ENCODE measurements at regions not wholly inside any gene's neighbourhood (a gene's known extent, or its start where the extent isn't known, plus 50 kb on each side); places are given as distances from the start of the nearest gene placed in this dataset.

GRCh38 chr1:166701603-166702100 lies 137.6 kb upstream of the POGK start:
- DNase-seq = no peak
- Mint-ChIP-seq H3K36me3 (no peaks in the 10 kb centered on the region), H3K27ac (no peak overlapping the region), H3K4me1 (no peaks in the 10 kb centered on the region), H3K4me3 (no peak overlapping the region), H3K27me3 (peaks cover 15 to 28% of the 10 kb centered on the region in 2 donors), H3K9me3 (no peaks in the 10 kb centered on the region)
- WGBS (ENCODE audit: insufficient coverage) = no CpG with 5 or more reads among the region's 1 CpG
- Histone ChIP-seq H3K4me1 (ENCODE audit: control insufficient read depth in 1 of 2, extremely low read depth in 1 of 2, insufficient read depth in 2 of 2, low read length in 2 of 2) (no peaks in the 10 kb centered on the region), H3K9me3 (no peaks in the 10 kb centered on the region), H3K27me3 (replicated peaks in 1 of 2; ENCODE audit: control insufficient read depth in 2 of 2, extremely low read depth in 1 of 2, insufficient read depth in 2 of 2, low read length in 1 of 2) (no peaks in the 10 kb centered on the region), H3K27ac (ENCODE audit: low read length) (no peak overlapping the region), H3K4me3 (ENCODE audit: control insufficient read depth in 1 of 2, extremely low read depth in 1 of 2, low read length in 1 of 2) (no peak overlapping the region), H3K36me3 (ENCODE audit: control insufficient read depth in 2 of 2, extremely low read depth in 1 of 2, insufficient read depth in 1 of 2, low read length in 1 of 2) (no peaks in the 10 kb centered on the region)
- POLR2A ChIA-PET = no interaction called here
- ATAC-seq (replicated peaks in 1 of 4) = no peak
- CTCF ChIA-PET = no interaction called here

GRCh38 chr1:166703141-166703540 lies 136.1 kb upstream of the POGK start:
- Mint-ChIP-seq H3K27me3 (peaks cover 14 to 31% of the 10 kb centered on the region in 2 donors), H3K9me3 (no peaks in the 10 kb centered on the region), H3K36me3 (no peaks in the 10 kb centered on the region), H3K4me3 (no peak overlapping the region), H3K27ac (no peak overlapping the region), H3K4me1 (no peaks in the 10 kb centered on the region)
- Histone ChIP-seq H3K36me3 (ENCODE audit: control insufficient read depth in 2 of 2, extremely low read depth in 1 of 2, insufficient read depth in 1 of 2, low read length in 1 of 2) (no peaks in the 10 kb centered on the region), H3K4me3 (ENCODE audit: control insufficient read depth in 1 of 2, extremely low read depth in 1 of 2, low read length in 1 of 2) (no peak overlapping the region), H3K27ac (ENCODE audit: low read length) (no peak overlapping the region), H3K4me1 (ENCODE audit: control insufficient read depth in 1 of 2, extremely low read depth in 1 of 2, insufficient read depth in 2 of 2, low read length in 2 of 2) (no peaks in the 10 kb centered on the region), H3K9me3 (no peaks in the 10 kb centered on the region), H3K27me3 (replicated peaks in 1 of 2; ENCODE audit: control insufficient read depth in 2 of 2, extremely low read depth in 1 of 2, insufficient read depth in 2 of 2, low read length in 1 of 2) (no peaks in the 10 kb centered on the region)
- no peak for ATAC-seq (replicated peaks in 1 of 4)
- ChIA-PET POLR2A (no interaction called here), CTCF (no interaction called here)
- no peak for DNase-seq
- WGBS (ENCODE audit: insufficient coverage) = no CpG with 5 or more reads among the region's 2 CpGs

GRCh38 chr1:166703726-166704462 lies 135.4 kb upstream of the POGK start:
- no peak for DNase-seq
- POLR2A ChIA-PET = no interaction called here
- H3K27me3 ChIP-seq (replicated peaks in 1 of 2; ENCODE audit: control insufficient read depth in 2 of 2, extremely low read depth in 1 of 2, insufficient read depth in 2 of 2, low read length in 1 of 2) = no peaks in the 10 kb centered on the region
- Mint-ChIP-seq H3K4me1 (no peaks in the 10 kb centered on the region), H3K27ac (no peak overlapping the region), H3K9me3 (no peaks in the 10 kb centered on the region), H3K27me3 (peaks cover 17 to 35% of the 10 kb centered on the region in 2 donors), H3K4me3 (no peak overlapping the region), H3K36me3 (no peaks in the 10 kb centered on the region)
- H3K9me3 ChIP-seq = no peaks in the 10 kb centered on the region
- ATAC-seq (replicated peaks in 1 of 4) = no peak
- CTCF ChIA-PET = no interaction called here
- H3K4me3 ChIP-seq (ENCODE audit: control insufficient read depth in 1 of 2, extremely low read depth in 1 of 2, low read length in 1 of 2) = no peak overlapping the region
- H3K36me3 ChIP-seq (ENCODE audit: control insufficient read depth in 2 of 2, extremely low read depth in 1 of 2, insufficient read depth in 1 of 2, low read length in 1 of 2) = no peaks in the 10 kb centered on the region
- no CpG with 5 or more reads among the region's 4 CpGs for WGBS (ENCODE audit: insufficient coverage)
- no peak overlapping the region for H3K27ac ChIP-seq (ENCODE audit: low read length)
- no peaks in the 10 kb centered on the region for H3K4me1 ChIP-seq (ENCODE audit: control insufficient read depth in 1 of 2, extremely low read depth in 1 of 2, insufficient read depth in 2 of 2, low read length in 2 of 2)

GRCh38 chr1:166705376-166706289 lies 133.6 kb upstream of the POGK start:
- H3K9me3 Mint-ChIP-seq = no peaks in the 10 kb centered on the region
- H3K27ac ChIP-seq (ENCODE audit: low read length) = no peak overlapping the region
- no peaks in the 10 kb centered on the region for H3K4me1 ChIP-seq (ENCODE audit: control insufficient read depth in 1 of 2, extremely low read depth in 1 of 2, insufficient read depth in 2 of 2, low read length in 2 of 2)
- H3K27me3 ChIP-seq (replicated peaks in 1 of 2; ENCODE audit: control insufficient read depth in 2 of 2, extremely low read depth in 1 of 2, insufficient read depth in 2 of 2, low read length in 1 of 2) = no peaks in the 10 kb centered on the region
- H3K27me3 Mint-ChIP-seq = peaks cover 13 to 37% of the 10 kb centered on the region in 2 donors
- DNase-seq (no peak), ATAC-seq (replicated peaks in 1 of 4) (no peak)
- 40% methylated on average over 1 of the region's 3 CpGs for WGBS (ENCODE audit: insufficient coverage)
- no peaks in the 10 kb centered on the region for H3K36me3 ChIP-seq (ENCODE audit: control insufficient read depth in 2 of 2, extremely low read depth in 1 of 2, insufficient read depth in 1 of 2, low read length in 1 of 2)
- no peaks in the 10 kb centered on the region for H3K9me3 ChIP-seq
- CTCF ChIA-PET = no interaction called here
- no peaks in the 10 kb centered on the region for H3K4me1 Mint-ChIP-seq
- POLR2A ChIA-PET = no interaction called here
- no peak overlapping the region for H3K4me3 ChIP-seq (ENCODE audit: control insufficient read depth in 1 of 2, extremely low read depth in 1 of 2, low read length in 1 of 2)
- H3K27ac Mint-ChIP-seq = no peak overlapping the region
- no peaks in the 10 kb centered on the region for H3K36me3 Mint-ChIP-seq
- H3K4me3 Mint-ChIP-seq = no peak overlapping the region

- peaks cover 5% of the 10 kb centered on the region for H3K9me3 ChIP-seq
- POLR2A ChIA-PET = interaction anchor here in 1 of 2 donors (0.6 kb wide), 1 partner anchor 47 kb away, joined by 3 read pairs; no protein-coding TSS in a partner anchor
- H3K4me3 Mint-ChIP-seq = no peak overlapping the region
These were observed 122.7 kb upstream of the POGK start for GRCh38 chr1:166716620-166717019.

GRCh38 chr1:166721145-166721544 lies 118.1 kb upstream of the POGK start:
- H3K9me3 ChIP-seq = peaks cover 5% of the 10 kb centered on the region
- DNase-seq (no peak), ATAC-seq (replicated peaks in 1 of 4) (no peak)
- H3K27me3 ChIP-seq (replicated peaks in 1 of 2; ENCODE audit: control insufficient read depth in 2 of 2, extremely low read depth in 1 of 2, insufficient read depth in 2 of 2, low read length in 1 of 2) = no peaks in the 10 kb centered on the region
- H3K36me3 Mint-ChIP-seq = no peaks in the 10 kb centered on the region
- H3K27me3 Mint-ChIP-seq = peaks cover 8 to 9% of the 10 kb centered on the region in 2 donors
- peaks cover 5 to 6% (median 5%) of the 10 kb centered on the region in 3 donors for H3K9me3 Mint-ChIP-seq
- H3K4me3 Mint-ChIP-seq = no peak overlapping the region
- H3K4me3 ChIP-seq (ENCODE audit: control insufficient read depth in 1 of 2, extremely low read depth in 1 of 2, low read length in 1 of 2) = no peak overlapping the region
- H3K4me1 Mint-ChIP-seq = no peaks in the 10 kb centered on the region
- H3K27ac Mint-ChIP-seq = no peak overlapping the region
- no peaks in the 10 kb centered on the region for H3K4me1 ChIP-seq (ENCODE audit: control insufficient read depth in 1 of 2, extremely low read depth in 1 of 2, insufficient read depth in 2 of 2, low read length in 2 of 2)
- POLR2A ChIA-PET = no interaction called here
- CTCF ChIA-PET = no interaction called here
- H3K27ac ChIP-seq (ENCODE audit: low read length) = no peak overlapping the region
- no peaks in the 10 kb centered on the region for H3K36me3 ChIP-seq (ENCODE audit: control insufficient read depth in 2 of 2, extremely low read depth in 1 of 2, insufficient read depth in 1 of 2, low read length in 1 of 2)
- no CpG with 5 or more reads among the region's 2 CpGs for WGBS (ENCODE audit: insufficient coverage)

More at GRCh38 chr1:166716620-166717019, 122.7 kb upstream of the POGK start:
- Mint-ChIP-seq H3K27me3 (peaks cover 2 to 10% of the 10 kb centered on the region in 2 donors), H3K27ac (no peak overlapping the region), H3K36me3 (no peaks in the 10 kb centered on the region), H3K4me1 (no peaks in the 10 kb centered on the region), H3K9me3 (peaks cover 0 to 19% (median 5%) of the 10 kb centered on the region in 3 donors)
- CTCF ChIA-PET = no interaction called here
- DNase-seq = no peak
- Histone ChIP-seq H3K4me3 (ENCODE audit: control insufficient read depth in 1 of 2, extremely low read depth in 1 of 2, low read length in 1 of 2) (no peak overlapping the region), H3K4me1 (ENCODE audit: control insufficient read depth in 1 of 2, extremely low read depth in 1 of 2, insufficient read depth in 2 of 2, low read length in 2 of 2) (no peaks in the 10 kb centered on the region), H3K27me3 (replicated peaks in 1 of 2; ENCODE audit: control insufficient read depth in 2 of 2, extremely low read depth in 1 of 2, insufficient read depth in 2 of 2, low read length in 1 of 2) (peaks cover 0 to 3% of the 10 kb centered on the region in 2 experiments), H3K36me3 (ENCODE audit: control insufficient read depth in 2 of 2, extremely low read depth in 1 of 2, insufficient read depth in 1 of 2, low read length in 1 of 2) (no peaks in the 10 kb centered on the region), H3K27ac (ENCODE audit: low read length) (no peak overlapping the region)
- no peak for ATAC-seq (replicated peaks in 1 of 4)
